RWPE1 (cell line): ENCODE measurements at regions not wholly inside any gene's neighbourhood (a gene's known extent, or its start where the extent isn't known, plus 50 kb on each side); places are given as distances from the start of the nearest gene placed in this dataset.

Source experiments
- CTCF ChIA-PET: fragments of 350-600 bp; sonication (Branson Sonifier 250); formaldehyde crosslinking; extraction: SDS; loops from one replicate; lab custom pipeline; 2021; lab: Yijun Ruan, JAX
- POLR2A ChIA-PET: fragments of 400-600 bp; formaldehyde crosslinking; extraction: SDS; loops from one replicate; lab custom pipeline; 2020; ENCODE audit warnings: antibody characterized with exemption; ENCODE audit not compliant: low non-redundant PET; lab: Yijun Ruan, JAX
- DNase-seq: peaks from one replicate; pipeline ENCODE4 v3.0.0; 2012; ENCODE audit warnings: low spot score
- H3K27ac ChIP-seq: fragments of 450-650 bp; 2 replicates; pipeline ENCODE4 v1.5.1; 2017
- CTCF ChIP-seq: fragments of 450-650 bp; conservative IDR thresholded peaks from 2 replicates; pipeline ENCODE4 v1.5.1; 2017; ENCODE audit warnings: low read depth, mild to moderate bottlenecking

GRCh38 chrX:39171686-39172085 lies 370.4 kb downstream of the MID1IP1 start:
- no peak for TF ChIP-seq CTCF
- ChIA-PET POLR2A (no interaction called here), CTCF (no interaction called here)
- H3K27ac ChIP-seq, result no peak overlapping the region
- DNase-seq, result no peak

GRCh38 chrX:39174241-39174771 lies 373.0 kb downstream of the MID1IP1 start:
- no peak for TF ChIP-seq CTCF
- DNase-seq, result no peak
- ChIA-PET POLR2A (no interaction called here), CTCF (no interaction called here)
- H3K27ac ChIP-seq, result no peak overlapping the region

- no peak for TF ChIP-seq CTCF
- no peak overlapping the region for H3K27ac ChIP-seq
- DNase-seq, result no peak
- ChIA-PET POLR2A (no interaction called here), CTCF (no interaction called here)
Measured at GRCh38 chrX:39174772-39175417, 373.6 kb downstream of the MID1IP1 start.

GRCh38 chrX:39175418-39176057 lies 374.3 kb downstream of the MID1IP1 start:
- TF ChIP-seq CTCF, result no peak
- ChIA-PET POLR2A (no interaction called here), CTCF (no interaction called here)
- DNase-seq, result no peak
- no peak overlapping the region for H3K27ac ChIP-seq

GRCh38 chrX:39176105-39176504 lies 374.8 kb downstream of the MID1IP1 start:
- DNase-seq, result no peak
- TF ChIP-seq CTCF, result no peak
- H3K27ac ChIP-seq, result no peak overlapping the region
- POLR2A ChIA-PET, result no interaction called here
- CTCF ChIA-PET, result interaction anchor here (0.6 kb wide), 1 partner anchor 26 kb away, joined by 5 read pairs; no protein-coding TSS in a partner anchor

- CTCF ChIA-PET, result no interaction called here
- POLR2A ChIA-PET, result no interaction called here
- DNase-seq, result no peak
- no peak for TF ChIP-seq CTCF
- H3K27ac ChIP-seq, result no peak overlapping the region
Measured at GRCh38 chrX:39189431-39189830, 388.2 kb downstream of the MID1IP1 start.
